HG02588 (cell line): ENCODE measurements at regions not wholly inside any gene's neighbourhood (a gene's known extent, or its start where the extent isn't known, plus 50 kb on each side); places are given as distances from the start of the nearest gene placed in this dataset.
"Not testable (repeated sequence)": the region's sequence is repeated elsewhere in the genome, so short reads cannot be mapped to it uniquely, and the experiment has no call there.

Experiments
- ATAC-seq: cut with Tn5 transposase; IDR thresholded peaks from one replicate; pipeline ENCODE4 v1.9.1; 2021; ENCODE audit warnings: mild to moderate bottlenecking, moderate library complexity; ENCODE audit not compliant: unreplicated experiment

DNA sequence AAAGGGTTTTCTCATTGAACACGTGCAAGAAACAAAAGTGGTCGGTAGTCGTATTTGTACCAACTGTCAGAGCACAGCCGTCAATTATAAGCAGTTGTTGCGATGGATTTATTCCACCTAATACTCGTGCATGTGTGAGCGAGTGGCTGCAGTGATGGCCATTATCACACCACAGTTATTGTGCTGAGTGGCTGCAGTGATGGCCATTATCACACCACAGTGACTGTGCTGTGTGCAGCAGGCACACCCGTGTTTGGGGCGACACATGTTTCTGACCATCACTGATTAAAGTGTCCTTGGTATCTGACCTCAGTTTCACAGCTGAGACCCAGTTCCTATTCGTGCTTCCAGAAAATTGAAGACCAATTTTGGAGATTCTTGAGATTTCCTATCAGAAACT lies 142.9 kb upstream of the PFKP start:
- no peak for ATAC-seq

DNA sequence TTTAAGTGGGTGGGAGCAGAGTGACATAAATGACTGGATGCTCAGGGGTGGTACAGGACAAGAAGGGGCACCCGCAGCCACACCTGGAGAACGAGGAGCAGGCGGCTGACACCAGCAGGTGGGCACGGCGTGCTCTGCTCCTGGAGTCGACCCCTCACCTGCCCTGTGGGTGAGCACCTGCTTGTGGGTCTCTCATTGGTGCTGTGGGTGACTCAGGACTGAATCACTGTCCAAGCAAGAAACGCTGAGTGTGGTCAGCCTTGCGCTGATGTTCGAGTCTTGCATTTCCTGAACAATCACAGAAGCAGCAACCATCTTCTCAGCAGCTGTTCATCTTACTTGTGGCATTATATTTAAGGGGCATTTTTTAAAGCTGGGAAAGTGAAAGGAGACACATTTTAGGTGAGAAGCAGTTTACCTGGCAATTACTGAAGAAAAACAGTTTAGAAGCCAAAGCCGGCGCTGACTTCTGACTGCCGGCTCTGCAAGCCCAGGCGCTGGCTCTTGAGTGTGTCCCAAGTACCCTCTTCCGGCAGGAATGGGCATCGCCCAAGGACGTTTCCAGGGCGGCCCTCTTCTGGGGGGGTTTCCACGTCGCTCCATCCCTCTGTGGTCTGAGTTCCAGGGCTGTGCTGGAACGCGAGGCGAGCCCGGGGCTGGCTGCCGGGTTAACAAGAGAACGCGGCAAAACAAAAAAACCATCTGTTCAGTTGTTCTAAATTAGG lies 145.2 kb upstream of the PFKP start:
- ATAC-seq, result no peak

DNA sequence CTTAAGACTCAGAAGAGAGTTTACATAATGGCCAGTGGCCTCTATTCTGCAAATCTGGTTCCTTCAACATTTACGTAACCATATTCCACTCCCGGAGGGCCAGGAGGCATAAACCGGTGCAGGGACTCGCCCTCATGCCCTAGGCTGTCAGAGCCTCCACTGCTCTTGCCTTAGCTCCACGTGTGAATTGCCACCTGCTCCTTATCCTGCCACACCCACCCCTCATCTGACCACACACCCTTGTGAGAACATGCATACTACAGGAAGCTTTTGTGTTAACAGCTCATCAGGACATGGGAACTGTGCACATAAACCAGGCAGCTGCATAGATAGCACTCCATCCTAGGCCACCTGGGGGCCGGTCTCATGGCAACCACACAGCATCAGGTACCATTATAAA lies 146.7 kb upstream of the PFKP start:
- ATAC-seq, result no peak

DNA sequence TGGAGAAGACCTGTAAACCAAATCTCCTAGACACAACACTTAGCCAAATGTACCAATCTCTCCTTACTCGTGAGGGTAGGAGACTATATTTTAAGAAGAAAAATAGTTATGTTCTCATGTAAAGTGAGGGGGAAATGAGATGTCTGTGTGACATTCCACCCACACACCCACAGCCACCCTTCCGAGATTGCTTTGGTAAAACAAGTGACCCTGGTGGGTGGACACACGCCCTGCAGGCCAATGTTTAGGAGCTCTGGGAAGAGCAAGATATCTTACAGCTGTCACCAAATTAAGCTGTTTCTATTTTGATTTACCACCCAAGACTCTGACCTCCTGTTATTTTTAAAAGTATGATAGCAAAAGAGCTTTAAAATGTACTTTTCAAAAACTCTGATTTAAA lies 147.2 kb upstream of the PFKP start:
- ATAC-seq, result no peak

DNA sequence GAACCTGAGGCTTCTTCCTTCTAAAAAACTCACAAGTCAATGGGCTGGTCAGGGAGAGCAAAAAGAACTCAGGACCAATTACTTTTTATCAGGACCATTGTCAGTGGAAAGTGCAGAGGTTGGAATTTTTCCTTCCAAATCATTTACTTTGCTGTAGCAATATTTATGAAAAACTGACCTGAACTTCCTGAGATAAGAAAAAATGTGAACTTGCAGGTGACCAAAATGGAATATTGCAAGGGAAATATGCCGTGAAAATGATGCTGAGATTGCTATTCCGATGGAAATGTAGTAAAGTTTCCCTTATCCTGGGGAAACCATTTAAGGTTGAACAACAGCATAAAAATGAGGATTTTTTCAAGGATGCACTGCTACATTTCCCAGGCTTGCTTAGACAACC lies 148.3 kb upstream of the PFKP start:
- ATAC-seq, result no peak

DNA sequence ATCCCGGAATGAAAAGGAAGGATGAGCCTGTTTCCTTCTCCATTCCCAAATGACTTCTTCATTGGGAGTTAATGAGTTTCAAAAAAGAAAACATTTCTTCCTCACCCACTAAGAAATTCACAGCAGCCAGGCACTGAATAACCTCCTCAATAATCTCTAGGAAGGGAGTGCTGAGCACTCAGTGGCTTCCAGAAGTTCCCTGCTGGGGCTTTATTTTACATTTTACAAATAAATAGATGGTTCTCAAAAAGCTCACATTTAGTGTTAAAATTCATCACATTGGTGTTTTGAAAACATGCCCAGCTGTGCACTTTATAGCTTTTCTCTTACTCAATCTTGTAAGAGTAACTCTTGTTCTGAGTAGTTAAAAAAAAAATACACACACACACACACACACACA lies 148.9 kb upstream of the PFKP start:
- no peak for ATAC-seq

DNA sequence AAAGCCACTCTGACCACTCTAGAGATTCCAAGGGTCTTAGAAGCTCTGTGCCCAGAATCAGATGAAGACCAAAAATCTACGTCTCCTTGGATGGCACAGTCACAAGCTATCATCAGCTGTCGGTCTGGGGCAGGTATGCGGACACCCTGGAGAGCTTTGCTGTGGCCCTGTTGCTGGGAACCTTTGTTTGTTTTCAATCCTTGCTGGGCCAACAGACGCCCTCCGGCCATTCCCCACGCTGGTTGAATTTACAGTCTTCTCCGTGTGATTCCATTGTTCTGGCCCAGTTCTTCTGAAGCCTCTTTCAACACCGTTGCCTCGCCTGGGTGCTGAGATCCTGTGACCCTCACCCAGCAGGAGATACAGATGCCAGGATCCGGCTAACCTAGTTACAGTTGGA lies 149.4 kb upstream of the PFKP start:
- no peak for ATAC-seq

DNA sequence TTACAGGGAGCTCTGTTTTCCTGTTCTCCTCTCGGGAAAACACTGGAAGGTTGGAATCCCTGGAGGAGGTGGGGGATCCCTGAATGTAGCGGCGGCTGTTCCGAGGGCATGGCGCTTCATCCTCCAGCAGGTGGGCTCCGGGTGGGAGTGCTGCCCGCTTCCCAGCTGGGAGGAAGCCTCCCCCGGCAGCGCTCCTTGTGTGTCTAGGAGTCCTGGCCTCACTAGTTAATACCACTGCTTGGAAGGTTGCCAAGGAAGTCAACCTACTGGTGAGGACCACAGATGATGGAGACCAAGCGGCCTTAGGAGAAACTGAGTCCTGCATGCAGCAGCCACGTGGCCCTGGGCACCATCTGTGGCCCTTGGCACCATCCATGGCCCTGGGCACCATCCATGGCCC lies 151.9 kb upstream of the PFKP start:
- ATAC-seq, result no peak

DNA sequence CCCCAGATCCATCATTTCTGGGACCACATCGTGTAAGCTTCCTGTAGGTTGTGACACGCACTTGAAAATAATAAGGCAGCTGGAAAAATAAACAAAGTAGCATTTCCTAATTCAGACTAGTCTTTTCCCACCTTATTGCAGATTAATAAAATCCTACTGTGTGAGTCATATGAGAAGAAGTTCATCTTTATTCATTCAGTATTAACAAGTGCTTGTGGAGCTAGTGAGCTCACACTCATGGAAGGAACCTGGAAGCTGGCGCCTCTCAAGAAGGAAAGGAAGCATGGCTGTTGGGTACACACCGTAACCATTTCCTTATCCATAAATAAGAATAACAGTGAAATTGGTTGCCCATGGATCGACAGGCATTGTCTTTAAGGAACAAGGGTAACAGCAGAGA lies 152.6 kb upstream of the PFKP start:
- ATAC-seq, result no peak

DNA sequence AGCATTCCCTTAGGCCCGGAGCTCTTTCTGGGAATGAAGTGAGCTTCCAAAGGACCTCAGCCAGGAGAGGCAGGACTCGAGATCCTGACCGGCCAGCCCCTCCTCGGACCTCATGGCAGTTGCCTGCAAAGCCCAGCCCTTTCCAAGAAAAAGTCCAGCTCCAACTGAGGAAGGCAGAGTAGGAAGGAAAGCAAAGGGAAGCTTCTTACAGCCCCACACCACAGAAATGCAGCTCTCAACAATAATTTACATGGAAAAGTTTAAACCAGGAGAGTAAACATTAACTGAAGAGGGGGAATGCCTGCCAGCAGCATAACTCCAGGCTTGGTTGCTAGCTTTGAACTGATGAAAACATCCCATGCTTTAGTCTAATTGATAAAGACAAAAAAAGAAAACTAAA lies 153.9 kb upstream of the PFKP start:
- no peak for ATAC-seq

DNA sequence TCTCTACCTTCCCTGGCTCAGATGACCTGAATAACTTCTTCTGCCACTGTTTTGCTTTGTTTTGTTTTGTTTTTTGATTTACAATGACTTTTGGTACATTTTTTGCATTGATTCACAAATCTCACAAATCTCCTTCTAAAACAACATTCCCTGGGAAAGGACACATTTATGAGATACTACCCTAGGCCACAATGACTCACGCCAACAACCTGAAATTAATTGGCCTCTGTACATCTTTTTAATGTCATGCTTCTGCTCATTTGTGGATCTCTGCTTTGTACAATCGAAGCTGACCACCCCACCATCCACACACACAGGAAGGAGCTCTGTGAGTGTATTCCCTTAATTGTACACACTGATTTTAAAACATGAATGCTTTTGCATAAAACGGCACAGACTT lies 156.7 kb upstream of the PFKP start:
- ATAC-seq, result no peak

DNA sequence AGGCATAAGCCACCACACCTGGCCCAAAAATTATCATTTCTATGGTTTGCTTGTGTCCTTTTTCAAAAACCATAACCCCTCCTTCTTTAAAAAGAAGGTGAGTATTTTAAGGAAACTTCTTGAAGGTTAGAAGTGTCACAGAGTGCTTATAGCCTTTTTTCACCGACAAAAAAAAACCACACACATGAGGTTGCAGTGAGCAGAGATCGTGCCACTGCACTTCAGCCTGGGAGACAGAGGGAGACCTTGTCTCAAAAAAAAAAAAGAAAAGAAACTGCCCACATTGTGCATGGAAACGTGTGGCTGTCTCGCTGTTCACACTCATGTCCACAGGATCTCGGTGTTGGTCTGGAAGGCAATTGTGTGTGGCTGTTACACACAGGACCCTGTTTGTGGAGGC lies 157.4 kb upstream of the PFKP start:
- no peak for ATAC-seq

DNA sequence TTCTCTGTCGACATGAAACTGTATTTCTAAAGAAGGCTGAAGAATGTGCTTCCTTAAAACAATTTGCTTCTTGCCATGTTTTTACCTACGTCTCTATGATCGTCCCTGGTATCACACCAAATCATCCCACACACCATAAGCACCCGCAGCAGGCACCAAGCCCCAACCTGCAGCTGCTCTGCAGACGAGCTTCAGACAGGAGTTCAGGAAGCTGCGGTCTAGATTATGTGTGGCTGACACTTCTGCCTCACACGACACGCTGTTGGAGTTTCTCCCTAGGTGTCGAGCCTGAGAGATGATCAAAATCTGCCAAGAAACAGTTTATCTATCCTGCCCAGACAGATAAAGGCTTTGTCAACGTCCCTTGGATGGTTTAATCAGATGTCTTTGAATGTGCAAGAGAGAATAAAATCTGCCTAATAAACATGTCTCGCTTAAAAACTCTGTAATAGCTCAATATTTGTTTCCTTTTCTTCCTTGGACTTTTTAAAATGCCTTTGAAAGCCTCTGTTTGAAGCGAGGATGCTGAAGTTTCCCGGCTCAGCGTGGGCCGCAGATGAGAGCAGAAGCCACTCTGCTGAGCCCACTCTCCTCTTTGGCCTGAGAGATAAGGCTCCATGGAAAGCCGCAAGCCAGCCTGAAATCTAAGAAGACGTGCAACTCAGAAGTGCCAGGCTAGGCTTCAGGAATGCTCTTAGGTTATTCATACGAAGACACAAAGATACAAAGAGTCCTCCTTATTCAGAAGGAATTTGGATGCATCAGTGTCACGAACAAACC lies 158.3 kb upstream of the PFKP start:
- ATAC-seq, result no peak

DNA sequence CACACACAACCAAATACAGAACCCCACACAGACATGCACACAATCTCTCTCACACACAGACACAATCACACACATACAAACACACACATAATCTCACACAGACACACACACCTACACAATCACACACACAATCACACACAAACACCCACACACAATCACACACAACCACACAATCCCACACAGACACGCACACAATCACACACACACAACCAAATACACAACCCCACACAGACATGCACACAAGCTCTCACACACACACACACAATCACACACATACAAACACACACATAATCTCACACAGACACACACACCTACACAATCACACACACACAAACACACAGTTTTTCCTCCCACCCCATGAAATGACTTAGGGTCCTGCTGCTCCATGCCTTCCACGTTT lies 160.4 kb upstream of the PFKP start:
- ATAC-seq, result no peak

DNA sequence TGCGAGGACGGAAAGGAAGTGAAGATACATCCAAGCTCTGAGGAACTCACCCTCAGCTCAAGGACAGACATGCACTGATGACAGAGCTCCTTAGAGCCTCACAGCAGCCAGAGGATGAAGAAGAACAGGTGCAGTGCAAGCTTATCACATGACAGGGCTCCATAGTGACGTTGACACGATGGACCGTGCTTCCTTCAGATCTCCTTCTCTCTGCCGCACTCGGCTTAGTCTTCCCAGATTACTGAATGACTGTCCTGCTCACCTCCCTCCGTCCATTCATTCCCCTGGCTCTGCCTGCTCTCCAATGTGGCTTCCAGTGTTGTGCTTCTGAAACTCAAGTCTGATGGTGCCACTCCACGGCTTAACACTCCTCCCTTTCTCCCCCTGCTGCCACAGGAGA lies 161.5 kb upstream of the PFKP start:
- no peak for ATAC-seq

DNA sequence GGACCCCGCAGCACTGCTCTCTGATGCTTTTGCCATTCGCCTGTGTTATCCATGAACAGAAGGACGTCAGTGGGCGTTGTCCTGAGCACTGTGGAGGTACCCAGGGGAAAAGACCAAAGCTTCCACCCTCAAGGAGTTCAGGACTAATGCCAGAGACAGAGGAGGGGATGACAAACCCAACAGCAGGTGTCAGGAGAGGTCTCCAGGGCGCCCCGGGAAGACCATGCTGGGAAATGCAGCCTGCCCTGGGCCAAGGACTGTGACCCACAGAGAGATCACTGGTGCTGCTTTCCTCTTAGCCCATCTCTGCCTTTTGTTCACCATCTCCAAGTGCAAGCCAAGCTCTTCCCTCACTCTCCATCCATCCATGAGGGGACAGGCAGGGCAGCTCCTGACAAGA lies 166.8 kb upstream of the PFKP start:
- ATAC-seq, result no peak

DNA sequence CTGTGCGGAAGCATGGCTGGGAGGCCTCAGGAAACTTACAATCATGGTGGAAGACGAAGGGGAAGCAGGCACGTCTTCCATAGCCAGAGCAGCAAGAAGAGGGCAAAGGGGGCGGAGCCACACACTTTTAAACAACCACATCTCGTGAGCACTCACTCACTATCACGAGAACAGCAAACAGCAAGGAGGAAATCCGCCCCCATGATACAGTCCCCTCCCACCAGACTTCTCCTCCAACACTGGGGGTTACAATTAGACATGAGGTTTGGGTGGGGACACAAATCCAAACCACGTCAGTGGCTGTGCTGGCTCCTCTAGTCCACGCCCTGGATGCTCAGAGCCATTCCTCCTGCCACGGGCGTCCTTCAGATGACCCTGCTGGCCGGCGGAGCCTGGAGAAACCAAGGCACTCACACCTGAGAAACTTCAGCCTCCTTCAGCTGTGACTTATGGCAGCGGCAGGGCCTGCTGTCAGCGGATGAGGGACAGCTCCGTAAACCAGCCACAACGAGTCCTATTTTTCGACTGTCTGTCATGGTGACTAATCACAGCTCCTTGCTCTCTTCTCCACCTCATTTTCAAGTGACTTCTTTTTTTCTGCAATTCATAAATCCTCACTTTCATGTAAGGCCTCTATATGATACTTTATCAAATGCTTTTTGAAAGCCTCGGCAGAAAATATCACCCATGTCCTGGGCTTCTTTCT lies 167.9 kb upstream of the PFKP start:
- ATAC-seq, result no peak

DNA sequence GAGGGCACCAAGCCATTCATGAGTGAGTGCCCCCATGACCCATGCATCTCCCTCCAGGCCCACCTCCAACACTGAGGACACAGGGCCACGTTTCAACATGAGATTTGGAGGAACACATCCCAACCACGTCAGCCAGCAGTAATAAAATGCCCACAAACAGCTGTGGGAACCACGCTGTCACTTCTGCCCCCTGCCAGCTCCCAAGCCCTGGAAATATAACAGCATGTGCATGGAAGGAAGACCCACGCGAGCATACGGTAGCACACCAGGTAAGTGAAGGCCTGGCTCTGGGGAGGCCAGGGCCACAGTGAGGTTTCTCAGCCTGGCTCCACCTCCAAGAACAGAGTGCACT lies 168.9 kb upstream of the PFKP start:
- ATAC-seq, result no peak

DNA sequence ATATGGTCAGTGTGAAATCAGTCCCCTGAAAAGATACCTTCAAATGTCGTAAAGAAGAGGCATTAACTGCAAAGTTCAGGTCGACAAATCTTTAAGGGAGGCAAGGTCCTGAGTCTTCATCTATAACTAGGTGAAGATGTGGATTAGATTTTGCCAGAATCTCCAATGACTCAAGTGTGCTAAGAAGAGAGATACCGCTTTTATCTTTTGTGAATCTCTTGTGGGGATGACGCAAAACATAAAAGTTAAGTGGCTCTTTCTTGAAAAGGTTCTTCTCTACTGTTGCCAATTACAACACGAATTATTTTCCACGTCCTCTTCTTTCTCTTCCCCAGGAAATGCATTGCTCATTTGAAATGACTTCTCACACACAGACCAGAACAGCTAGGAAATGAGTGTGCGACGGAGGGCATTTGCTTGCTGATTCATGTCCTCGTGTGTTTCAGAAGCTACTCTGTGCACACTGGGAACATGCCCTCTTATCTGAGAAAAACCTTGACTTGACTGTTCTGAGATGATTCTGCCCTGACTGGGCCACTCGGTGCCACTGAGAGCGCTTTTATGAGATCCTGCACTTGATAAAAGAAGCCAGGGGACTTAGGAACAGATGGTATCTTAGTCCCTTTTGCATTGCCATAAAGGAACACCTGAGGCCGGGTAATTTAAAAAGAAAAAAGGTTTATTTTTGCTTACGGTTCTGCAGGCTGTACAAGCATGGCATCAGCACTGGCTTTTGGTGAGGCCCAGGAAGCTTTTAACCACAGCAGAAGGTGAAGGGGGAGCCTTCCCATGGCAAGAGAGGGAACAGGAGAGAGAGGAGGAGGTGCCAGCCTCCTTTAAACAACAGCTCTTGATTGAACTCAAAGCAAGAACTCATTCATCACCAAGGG lies 169.5 kb upstream of the PFKP start:
- no peak for ATAC-seq

DNA sequence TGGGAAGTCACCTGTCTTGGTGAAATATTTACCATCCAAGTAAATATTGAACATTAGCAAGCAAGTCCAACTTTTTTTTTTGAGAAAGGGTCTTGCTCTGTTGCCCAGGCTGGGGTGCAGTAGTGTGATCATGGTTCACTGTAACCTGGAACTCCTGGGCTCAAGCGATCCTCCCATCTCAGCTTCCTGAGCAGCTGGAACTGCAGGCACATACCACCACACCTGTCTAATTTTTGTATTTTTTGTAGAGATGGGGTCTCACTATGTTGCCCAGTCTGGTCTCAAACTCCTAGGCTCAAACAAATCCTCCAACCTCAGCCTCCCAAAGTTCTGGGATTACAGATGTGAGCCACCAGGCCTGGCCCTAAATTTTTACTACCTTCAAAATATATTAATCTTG lies 171.0 kb upstream of the PFKP start:
- not testable (repeated sequence) for ATAC-seq

DNA sequence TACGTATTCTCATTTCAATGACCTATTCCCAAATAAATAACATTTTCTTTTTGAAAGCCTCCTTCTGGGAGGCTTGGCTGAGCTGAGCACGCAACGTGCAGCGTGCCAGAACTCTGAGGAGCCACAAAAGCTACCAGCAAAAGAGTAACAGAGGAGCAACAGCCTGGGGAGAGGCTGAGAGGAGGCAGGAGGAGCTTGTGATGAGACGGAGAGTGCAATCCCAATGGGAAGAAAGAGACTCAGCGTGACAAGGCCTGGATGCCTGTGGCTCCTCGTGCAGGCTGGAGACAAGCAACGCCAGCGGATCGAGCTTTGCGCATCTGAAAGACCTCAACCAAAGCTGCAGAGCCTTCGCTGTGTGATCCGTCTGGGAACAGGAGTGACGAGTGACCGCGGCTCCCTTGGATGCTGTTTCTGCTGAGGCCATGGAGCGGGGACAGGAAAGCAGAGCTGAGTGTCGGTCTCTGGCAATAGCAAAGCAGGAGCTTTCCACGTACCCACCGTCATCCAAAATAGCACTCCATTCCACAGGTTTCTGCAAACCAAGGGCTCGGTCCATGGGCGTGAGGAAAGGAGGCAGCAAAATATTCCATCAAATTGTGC lies 171.7 kb upstream of the PFKP start:
- ATAC-seq, result no peak
